ENCODE measurements at regions not wholly inside any gene's neighbourhood (a gene's known extent, or its start where the extent isn't known, plus 50 kb on each side); places are given as distances from the start of the nearest gene placed in this dataset.

GRCh38 chr7:142604671-142605070 lies 144.6 kb upstream of the PRSS1 start:
- TF ChIP-seq CTCF (IDR thresholded peaks at IDR 0.05) (no peak), POLR2A (IDR thresholded peaks at IDR 0.05) (no peak), POLR2AphosphoS5 (IDR thresholded peaks at IDR 0.05) (no peak)
